GM21447 (cell line): ENCODE measurements at regions not wholly inside any gene's neighbourhood (a gene's known extent, or its start where the extent isn't known, plus 50 kb on each side); places are given as distances from the start of the nearest gene placed in this dataset.
"Not testable (repeated sequence)": the region's sequence is repeated elsewhere in the genome, so short reads cannot be mapped to it uniquely, and the experiment has no call there.

Experiments
- ATAC-seq: cut with Tn5 transposase; IDR thresholded peaks from one replicate; pipeline ENCODE4 v1.9.1; 2021; ENCODE audit not compliant: unreplicated experiment

DNA sequence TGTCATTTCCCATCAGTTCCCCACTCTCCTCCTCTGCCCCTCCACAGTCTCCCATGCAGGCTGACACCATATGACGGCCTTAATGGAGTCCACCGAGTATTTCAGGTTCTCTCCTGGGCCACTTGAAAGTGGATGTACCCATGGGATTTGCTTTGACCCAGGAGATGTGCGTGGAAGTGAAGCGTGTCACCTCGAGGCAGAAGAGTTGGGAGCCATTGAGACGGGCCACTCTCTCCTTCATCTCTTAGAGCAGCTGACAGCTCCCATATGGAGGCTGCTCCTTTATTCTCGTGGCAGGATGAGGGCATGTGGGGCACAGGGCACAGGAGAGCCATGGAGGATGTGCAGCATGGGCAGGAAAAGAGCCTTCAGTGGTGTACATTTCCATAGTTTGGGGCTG lies 144.7 kb upstream of the CRYM start:
- not testable (repeated sequence) for ATAC-seq

DNA sequence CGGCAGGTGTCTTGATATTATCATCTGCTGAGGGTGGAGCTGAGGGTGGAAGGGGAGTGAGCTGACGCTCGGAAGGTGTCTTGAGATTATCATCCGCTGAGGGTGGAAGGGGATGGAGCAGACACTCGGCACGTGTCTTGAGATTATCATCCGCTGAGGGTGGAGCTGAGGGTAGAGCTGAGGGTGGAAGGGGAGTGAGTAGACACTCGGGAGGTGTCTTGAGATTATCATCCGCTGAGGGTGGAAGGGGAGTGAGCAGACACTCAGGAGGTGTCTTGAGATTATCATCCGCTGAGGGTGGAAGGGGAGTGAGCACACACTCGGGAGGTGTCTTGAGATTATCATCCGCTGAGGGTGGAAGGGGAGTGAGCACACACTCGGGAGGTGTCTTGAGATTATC lies 126.6 kb upstream of the CRYM start:
- ATAC-seq, result not testable (repeated sequence)

DNA sequence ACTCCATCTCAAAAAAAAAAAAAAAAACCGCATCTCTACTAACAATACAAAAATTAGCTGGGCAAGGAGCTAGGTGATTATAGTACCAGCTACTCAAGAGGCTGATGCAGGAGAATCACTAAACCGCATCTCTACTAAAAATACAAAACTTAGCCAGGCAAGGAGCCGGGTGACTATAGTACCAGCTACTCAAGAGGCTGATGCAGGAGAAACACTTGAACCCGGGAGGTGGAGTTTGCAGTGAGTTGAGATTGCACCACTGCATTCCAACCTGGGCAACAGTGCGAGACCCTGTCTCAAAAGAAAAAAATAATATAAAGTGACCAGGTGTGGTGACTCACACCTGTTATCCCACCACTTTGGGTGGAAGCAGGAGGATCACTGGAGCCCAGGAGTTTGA lies 119.8 kb upstream of the CRYM start:
- not testable (repeated sequence) for ATAC-seq

DNA sequence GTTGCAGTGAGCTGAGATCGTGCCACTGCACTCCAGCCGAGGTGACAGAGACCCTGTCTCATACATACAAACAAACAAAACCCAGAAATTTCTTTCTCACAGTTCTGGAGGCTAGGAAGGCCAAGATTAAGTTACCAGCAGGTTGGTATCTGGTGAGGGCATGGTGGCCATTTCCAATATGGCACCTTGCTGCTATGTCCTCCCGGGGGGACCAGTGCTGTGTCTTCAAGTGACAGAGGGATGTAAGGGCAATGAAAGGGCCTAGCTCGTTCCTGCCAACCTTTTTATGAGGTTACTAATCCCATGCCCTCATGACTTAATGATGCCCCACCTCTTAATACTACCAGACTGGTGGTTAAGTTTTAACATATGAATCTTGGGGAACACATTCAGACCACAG lies 118.5 kb upstream of the CRYM start:
- not testable (repeated sequence) for ATAC-seq

DNA sequence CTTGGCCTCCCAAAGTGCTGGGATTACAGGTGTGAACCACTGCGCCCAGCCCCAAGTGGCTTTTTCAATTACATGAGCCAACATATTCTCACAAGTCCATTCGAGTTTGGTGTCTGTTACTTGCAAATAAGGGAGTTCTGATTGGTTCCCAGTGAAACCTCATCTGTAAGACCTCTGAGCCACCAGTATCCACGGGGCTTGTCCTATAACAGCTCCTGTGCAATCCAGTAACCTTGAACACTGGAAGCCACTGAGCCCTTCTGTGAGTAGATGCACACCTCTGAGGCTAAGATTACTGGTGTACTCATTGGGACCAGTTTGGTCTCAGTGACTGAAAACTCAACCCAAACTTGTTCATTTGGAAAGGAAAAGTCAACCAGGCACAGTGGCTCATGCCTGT lies 112.5 kb upstream of the CRYM start:
- ATAC-seq, result not testable (repeated sequence)

DNA sequence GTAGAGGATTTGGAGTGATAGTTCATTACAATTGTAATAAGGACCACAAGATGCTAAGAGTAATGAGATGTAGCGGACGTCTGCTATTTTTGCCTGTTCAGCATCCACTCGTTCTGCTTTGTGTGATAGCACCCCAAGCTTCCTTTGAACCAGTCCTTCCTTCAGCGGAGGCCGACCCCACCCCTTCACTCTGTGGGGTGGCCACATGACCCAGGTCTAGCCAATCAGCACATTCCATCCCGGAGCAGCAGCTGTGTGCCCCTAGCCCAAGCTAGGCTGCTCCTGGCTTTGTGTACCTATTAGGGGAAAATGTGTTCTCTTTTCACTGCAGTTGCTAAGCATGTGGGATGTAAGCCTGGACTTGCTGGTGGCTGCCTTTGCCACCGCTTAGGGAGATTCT lies 111.8 kb upstream of the CRYM start:
- not testable (repeated sequence) for ATAC-seq

DNA sequence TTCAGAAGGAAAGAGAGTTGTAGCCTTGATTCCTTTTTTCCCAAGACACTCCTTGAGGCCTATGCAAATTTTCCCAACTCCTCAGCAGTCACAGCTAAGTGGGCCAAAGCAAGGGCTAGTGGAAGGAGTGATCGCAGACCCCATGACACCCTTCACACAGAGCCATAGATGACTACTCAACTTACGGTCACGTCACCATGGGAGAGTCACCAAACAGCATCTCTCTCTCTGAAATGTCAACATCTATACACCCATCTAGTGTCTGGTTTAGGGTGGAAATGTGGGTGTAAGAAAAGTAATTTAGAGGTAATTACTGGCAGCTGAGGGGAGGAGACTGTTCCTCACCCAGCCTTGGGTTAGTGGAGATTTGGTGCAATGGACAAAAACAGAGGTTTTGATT lies 109.7 kb upstream of the CRYM start:
- ATAC-seq, result not testable (repeated sequence)

DNA sequence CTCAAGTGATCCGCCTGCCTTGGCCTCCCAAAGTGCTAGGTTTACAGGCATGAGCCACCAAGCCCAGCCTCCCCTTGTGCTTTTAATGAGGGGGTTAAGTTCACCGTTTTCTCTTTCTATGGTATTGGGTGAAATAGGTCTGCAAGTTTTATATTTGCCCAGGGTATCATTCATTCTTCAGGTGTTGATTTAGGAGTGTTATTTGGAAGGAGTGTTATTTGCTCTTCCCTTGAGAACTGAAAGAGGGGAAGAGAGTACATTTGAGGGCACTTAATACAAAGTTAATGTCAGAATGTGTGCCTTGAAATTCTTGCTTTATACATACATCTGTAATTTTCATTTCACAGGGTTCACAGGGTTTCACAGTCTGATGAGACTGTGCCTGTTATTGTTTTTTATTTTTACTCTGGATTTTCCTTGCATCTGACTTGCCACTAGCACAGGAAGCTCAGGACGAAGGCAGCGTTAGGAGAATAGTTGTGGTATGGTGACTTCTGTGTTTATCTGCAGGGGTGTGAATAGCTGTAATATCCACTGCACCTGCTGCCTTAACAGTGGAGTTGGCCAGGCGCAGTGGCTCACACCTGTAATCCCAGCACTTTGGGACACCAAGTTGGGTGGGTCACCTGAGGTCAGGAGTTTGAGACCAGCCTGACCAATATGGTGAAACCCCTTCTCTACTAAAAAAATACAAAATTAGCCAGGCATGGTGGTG lies 108.3 kb upstream of the CRYM start:
- not testable (repeated sequence) for ATAC-seq

DNA sequence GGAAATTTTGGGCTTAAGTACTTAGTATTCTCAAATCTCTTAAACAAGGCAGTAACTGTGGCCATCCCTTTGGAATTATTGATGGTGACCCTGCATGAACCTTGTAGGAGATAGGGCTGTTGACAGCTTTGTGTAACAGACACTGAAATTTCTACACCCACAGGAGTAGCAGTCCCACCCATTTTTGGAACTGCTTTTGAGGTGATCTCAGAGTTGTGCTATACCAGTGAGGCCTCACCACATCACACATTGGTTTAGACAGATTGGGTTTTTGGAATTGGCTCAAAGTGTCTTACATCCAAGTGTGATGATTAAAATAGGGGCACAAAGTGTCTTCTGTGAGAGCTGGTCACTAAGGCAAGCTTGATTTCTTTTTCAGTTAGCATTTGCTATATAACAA lies 105.6 kb upstream of the CRYM start:
- not testable (repeated sequence) for ATAC-seq

DNA sequence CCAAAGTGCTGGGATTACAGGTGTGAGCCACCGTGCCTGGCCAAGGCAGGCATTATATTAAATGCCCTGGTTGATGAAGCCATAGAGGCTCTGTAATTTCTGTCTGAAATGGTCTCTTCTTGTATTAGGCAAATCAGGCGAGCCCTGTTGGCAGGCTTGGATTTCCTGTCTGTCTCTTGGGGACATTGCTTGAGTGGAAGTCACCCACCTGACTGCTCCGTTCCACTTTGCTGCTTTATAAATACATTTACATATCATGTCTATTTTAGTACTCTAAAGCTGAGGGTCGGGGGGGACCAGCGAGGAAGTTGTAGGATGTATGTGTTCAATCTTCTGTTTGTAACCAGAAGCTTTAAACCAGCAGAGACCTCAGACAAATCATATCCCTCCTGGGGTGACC lies 101.6 kb upstream of the CRYM start:
- not testable (repeated sequence) for ATAC-seq

DNA sequence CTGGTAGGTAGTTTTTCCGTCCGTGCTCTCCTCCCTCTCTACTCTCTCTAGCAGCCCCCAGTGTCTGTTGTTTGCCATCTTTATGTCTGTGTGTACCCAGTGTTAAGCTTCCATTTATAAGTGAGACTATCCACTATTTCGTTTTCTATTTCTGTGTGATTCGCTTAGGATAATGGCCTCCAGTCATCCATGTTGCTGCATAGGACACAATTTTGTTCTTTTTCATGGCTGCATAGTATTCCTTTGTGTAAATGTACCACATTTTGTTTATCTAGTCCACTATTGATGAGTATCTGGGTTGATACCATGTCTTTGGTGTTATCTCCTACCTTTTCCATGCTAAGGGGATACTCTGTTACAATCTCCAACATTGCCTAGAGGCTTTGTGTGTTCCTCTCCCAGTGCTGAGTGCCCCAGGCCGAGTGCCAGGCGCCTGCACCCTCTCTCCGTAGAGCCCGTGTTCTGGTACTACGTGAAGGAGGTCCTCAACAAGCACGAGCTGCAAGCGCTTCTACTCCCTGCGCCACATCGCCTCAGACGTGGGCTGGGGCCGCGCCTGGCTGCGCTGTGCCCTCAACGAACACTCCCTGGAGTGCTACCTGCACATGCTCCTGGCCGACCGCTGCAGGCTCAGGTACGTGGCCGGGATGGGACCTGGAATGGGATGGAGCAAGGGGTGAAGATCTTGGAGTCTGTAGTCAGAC lies 98.3 kb upstream of the CRYM start:
- not testable (repeated sequence) for ATAC-seq

DNA sequence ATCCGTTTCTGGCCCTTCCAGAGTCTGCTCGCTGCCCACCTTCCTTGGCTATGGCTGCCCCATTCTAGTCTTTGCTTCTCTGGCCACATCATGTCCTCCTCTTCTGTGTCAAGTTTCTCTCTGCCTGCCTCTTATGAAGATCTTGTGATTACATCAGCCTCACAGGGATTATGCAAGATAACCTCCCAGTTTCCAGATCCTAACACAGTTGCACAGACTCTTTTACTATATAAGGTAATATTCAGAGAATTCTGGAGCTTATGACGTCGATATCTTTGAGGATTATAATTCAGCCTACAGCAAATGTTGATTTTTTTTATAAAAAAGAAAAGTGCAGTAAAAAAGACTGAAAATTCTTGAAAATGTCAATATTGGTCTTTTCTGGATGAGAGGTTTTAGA lies 97.2 kb upstream of the CRYM start:
- not testable (repeated sequence) for ATAC-seq

DNA sequence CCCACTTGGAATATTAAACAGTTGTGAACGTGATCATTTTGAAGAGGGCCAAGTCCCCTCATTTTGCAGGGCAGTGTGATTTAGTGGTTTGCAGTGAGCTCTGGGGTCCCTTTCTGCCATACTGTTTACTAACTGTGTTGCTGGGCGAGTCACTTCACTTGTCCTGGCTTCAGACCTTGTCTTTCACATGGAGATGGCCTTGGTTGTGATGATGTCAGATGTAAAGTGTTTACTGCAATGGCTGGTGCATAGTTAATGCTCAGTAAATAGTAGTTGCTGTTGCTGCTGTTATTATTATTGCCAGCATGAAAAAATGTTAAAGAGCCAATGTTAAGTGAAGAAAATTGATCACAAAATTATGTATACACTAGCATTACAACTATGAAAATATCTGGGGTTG lies 95.4 kb upstream of the CRYM start:
- not testable (repeated sequence) for ATAC-seq

DNA sequence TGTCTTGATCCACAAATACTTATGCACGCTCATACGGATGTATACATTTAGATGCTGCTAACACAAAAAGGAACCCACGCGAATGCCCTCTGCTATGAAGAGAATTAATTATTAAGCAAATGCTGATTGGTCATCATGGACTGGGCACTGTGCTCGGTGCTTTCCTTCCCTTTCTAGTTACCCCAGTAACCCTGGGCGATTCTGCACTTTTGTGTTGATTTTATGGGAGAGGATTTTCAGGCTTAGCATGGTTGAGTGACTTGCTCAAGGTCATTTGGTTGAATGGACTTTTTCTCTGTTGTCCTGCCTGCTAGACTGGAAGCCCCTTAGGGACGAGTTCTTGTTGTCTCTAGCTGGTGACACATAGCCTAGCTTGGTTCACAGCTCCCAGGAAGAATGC lies 94.8 kb upstream of the CRYM start:
- ATAC-seq, result not testable (repeated sequence)

DNA sequence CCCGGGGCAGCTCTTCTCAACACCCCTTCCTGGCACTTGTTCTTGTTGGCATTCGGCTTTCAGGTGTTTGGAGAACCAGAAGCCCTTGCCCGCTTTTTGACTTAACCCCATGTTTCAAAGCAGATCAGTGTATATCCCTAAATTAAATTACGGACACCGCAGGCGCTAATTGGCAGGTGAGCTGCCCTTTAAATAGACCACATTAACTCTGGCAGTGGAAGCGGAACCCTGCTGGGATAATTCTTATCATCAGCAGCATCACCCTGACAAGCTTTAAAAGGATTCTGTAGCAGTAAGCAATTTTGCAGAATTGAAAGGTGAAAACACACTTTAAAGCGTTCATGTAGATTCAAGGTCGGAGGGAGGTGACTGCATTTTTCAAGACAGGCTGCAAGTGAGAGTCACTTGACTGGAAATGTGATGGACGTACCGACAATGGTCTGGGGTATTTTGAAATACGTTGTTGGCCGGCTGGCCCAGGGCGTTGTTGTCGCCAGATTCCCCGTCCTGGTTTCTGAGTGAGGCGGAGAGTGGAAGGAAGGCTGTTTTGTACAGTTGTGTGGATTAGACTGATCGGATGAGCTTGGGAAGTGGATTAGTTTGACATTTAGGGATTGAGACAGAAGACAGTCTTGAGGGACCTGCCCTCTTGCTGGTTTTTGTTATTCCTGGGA lies 94.2 kb upstream of the CRYM start:
- ATAC-seq, result not testable (repeated sequence)

DNA sequence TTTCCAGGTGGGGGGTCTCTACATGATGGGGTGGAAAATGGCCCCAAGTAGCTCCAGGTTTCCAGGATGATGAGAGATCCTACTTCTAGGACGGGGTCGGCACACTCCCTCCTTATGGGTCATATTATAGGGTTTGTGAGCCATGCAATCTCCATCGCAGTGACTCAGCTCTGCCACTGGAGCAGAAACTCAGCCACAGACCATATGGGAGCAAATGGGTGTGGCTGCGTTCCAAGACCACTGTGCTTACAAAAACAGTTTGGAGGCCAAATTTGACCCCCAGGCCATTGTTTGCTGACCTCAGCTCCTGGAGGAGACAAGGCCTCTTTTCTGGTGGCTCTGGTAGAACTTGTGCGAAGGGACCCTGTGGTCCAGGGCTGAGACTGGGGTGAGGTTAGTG lies 92.7 kb upstream of the CRYM start:
- ATAC-seq, result not testable (repeated sequence)

DNA sequence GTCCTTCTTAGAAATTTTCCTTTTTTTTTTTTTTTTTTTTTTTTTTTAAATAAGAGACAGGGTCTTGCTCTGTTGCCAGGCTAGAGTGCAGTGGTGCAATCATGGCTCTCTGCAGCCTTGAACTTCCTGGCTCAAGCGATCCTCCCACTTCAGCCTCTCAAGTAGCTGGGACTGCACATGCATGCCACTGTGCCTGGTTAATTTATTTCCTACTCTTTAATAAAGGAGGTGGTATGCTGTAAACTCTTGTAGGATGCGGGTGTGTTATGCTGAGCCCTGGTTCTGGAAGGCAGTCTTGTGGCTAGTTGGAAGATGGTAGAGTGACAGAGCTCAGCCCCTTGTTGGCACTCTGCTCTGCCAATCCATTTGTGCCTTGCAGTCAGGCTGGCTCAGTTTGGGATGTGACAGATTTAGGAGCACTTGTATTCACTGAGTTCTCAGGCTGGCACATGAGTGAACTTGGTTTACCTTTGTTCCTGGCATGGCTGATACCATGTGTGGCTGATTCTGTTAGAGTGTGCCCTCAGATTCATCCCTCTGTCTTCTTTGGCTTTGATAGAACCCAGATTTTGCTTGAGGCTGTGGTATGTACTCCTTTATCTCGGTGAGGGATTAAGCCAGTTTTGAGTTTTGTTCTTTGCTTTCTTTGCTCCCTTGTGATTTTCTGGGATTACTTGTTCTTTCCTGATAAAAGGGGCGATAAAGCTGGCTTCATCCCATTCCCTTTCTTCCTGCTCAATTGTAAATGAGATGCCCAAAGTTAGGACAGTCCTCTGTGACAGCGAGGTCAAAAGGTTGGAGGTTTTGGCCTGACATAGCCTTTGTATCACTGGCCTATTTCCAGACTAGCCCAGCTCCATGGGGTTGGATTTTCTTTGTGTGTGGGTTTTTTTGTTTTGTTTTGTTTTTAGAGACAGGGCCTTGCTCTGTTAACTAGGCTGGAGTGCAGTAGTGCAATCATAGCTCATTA lies 91.2 kb upstream of the CRYM start:
- not testable (repeated sequence) for ATAC-seq

DNA sequence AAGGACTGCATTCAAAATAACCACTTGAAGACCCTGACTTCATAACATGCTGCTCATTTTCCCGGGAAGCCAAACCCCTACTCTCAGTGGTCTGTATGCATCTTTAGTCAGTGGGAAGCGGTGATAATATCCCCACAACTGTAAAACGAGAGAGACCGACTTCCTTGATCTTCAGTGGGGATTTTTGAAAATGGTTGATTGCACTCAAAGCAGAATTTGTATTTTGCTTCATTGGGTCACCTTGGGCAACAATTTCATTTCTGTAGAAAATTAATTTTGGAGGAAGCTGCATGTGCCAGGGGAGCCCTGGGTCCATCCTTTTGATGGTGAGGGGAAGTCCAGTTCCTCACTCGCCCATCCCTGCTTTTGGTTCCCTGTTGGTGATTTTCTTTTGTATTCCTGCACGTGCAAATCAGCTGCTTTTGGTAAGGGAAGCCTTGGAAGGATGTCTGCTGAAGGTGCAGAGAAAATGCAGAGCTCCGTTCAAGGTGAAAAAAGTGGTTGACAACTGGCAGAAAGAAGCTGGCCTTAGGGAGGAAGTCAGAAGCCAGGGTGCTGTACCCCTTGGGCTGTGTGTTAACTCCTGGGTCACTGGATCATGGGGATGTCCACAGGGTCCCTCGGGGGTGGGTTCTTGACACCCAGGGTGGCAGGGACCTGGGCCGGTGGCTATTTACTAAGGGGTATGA lies 89.8 kb upstream of the CRYM start:
- not testable (repeated sequence) for ATAC-seq

DNA sequence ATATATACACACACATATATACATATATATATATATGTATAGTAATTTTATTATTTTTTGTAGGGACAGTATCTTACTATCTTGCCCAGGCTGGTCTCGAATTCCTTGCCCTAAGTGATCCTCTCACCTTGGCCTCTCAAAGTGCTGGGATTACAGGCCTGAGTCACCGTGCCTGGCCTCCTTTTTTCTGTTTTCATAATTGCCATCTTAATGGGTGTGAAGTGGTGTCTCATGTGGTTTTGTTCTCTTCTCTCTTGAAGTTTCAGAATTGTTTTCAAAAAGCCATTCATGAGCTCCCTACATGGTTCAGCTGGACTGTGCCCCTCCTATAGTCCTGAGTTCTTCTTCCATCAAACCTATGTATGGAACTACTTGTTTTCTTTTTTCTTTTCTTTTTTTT lies 88.9 kb upstream of the CRYM start:
- ATAC-seq, result peak; percentile 45

DNA sequence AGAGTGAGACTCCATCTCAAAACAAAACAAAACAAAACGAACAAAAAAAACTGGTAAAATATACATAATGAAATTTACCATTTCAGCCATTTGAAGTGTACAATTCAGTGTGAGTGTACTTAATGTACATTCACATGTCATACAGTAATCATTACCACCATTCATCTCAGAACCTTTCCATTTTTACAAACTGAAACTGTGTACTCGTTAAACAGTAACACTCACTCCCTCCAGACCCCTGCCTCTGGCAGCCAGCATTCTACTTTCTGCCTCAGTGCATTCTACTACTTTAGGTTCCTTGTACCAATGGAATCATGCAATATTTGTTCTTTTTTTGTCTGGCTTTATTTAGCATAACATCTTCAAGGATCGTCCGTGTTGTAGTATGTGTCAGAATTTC lies 87.5 kb upstream of the CRYM start:
- ATAC-seq, result peak; percentile 33
